Activated T-helper 17 cell treated with anti-CD3 and anti-CD28 coated beads, Interleukin-2, amount 50 U/mL, for 72 hours (primary cell): ENCODE measurements at regions not wholly inside any gene's neighbourhood (a gene's known extent, or its start where the extent isn't known, plus 50 kb on each side); places are given as distances from the start of the nearest gene placed in this dataset.
"Not testable (repeated sequence)": the region's sequence is repeated elsewhere in the genome, so short reads cannot be mapped to it uniquely, and the experiment has no call there.

Experiments
- ATAC-seq: fragments of 150-1000 bp; cut with Tn5 transposase; replicated peaks from 2 replicates; pipeline ENCODE4 v1.10.0; 2021; ENCODE audit warnings: mild to moderate bottlenecking, moderate library complexity
- H3K27ac Mint-ChIP-seq: one replicate; pipeline ENCODE4 v1.8.0; 2022; ENCODE audit warnings: mixed read lengths
- H3K27me3 Mint-ChIP-seq: one replicate; pipeline ENCODE4 v1.8.0; 2022; ENCODE audit warnings: mixed read lengths
- H3K36me3 Mint-ChIP-seq: one replicate; pipeline ENCODE4 v1.8.0; 2022; ENCODE audit warnings: low read depth, mild to moderate bottlenecking, mixed read lengths
- H3K4me1 Mint-ChIP-seq: one replicate; pipeline ENCODE4 v1.8.0; 2022; ENCODE audit warnings: mixed read lengths
- H3K4me3 Mint-ChIP-seq: one replicate; pipeline ENCODE4 v1.8.0; 2022; ENCODE audit warnings: mild to moderate bottlenecking, mixed read lengths
- H3K9me3 Mint-ChIP-seq: one replicate; pipeline ENCODE4 v1.8.0; 2022; ENCODE audit warnings: mixed read lengths

- Mint-ChIP-seq H3K4me3 (no peak overlapping the region), H3K27me3 (peaks cover 4% of the 10 kb centered on the region), H3K27ac (no peak overlapping the region), H3K36me3 (no peaks in the 10 kb centered on the region), H3K9me3 (no peaks in the 10 kb centered on the region), H3K4me1 (no peaks in the 10 kb centered on the region)
- no peak for ATAC-seq
These were observed 325.2 kb downstream of the PLPP3 start for GRCh38 chr1:56254130-56254529.

GRCh38 chr1:56250809-56251208, 328.6 kb downstream of the PLPP3 start:
- H3K36me3 Mint-ChIP-seq = no peaks in the 10 kb centered on the region
- H3K4me1 Mint-ChIP-seq = no peaks in the 10 kb centered on the region
- ATAC-seq = no peak
- H3K27me3 Mint-ChIP-seq = peaks cover 10% of the 10 kb centered on the region
- H3K27ac Mint-ChIP-seq = no peak overlapping the region
- no peak overlapping the region for H3K4me3 Mint-ChIP-seq
- H3K9me3 Mint-ChIP-seq = no peaks in the 10 kb centered on the region

- no peak for ATAC-seq
- Mint-ChIP-seq H3K4me3 (no peak overlapping the region), H3K9me3 (no peaks in the 10 kb centered on the region), H3K36me3 (no peaks in the 10 kb centered on the region), H3K4me1 (no peaks in the 10 kb centered on the region), H3K27me3 (peaks cover 6% of the 10 kb centered on the region), H3K27ac (no peak overlapping the region)
These were observed 330.1 kb downstream of the PLPP3 start for GRCh38 chr1:56249234-56249633.

- ATAC-seq = no peak
- no peaks in the 10 kb centered on the region for H3K9me3 Mint-ChIP-seq
- no peaks in the 10 kb centered on the region for H3K4me1 Mint-ChIP-seq
- H3K27me3 Mint-ChIP-seq = peaks cover 6% of the 10 kb centered on the region
- H3K27ac Mint-ChIP-seq = no peak overlapping the region
- H3K36me3 Mint-ChIP-seq = no peaks in the 10 kb centered on the region
- H3K4me3 Mint-ChIP-seq = no peak overlapping the region
These were observed 331.2 kb downstream of the PLPP3 start for GRCh38 chr1:56248138-56248537.

- not testable (repeated sequence) for H3K36me3 Mint-ChIP-seq, H3K27me3 Mint-ChIP-seq, H3K4me3 Mint-ChIP-seq, ATAC-seq, H3K4me1 Mint-ChIP-seq, H3K27ac Mint-ChIP-seq, H3K9me3 Mint-ChIP-seq
These were observed 332.6 kb downstream of the PLPP3 start for GRCh38 chr1:56246726-56247125.

- no peaks in the 10 kb centered on the region for H3K36me3 Mint-ChIP-seq
- peaks cover 13% of the 10 kb centered on the region for H3K9me3 Mint-ChIP-seq
These were observed 339.0 kb downstream of the PLPP3 start for GRCh38 chr1:56240400-56240799.

GRCh38 chr1:56237491-56238064, 341.8 kb downstream of the PLPP3 start:
- no peak for ATAC-seq
- Mint-ChIP-seq H3K36me3 (no peaks in the 10 kb centered on the region), H3K9me3 (peaks cover 14% of the 10 kb centered on the region), H3K27me3 (peaks cover 4% of the 10 kb centered on the region), H3K4me1 (no peaks in the 10 kb centered on the region), H3K27ac (no peak overlapping the region), H3K4me3 (no peak overlapping the region)

More at GRCh38 chr1:56240400-56240799, 339.0 kb downstream of the PLPP3 start:
- no peak for ATAC-seq
- Mint-ChIP-seq H3K4me1 (no peaks in the 10 kb centered on the region), H3K27me3 (peaks cover 2% of the 10 kb centered on the region), H3K27ac (no peak overlapping the region), H3K4me3 (no peak overlapping the region)

GRCh38 chr1:56236688-56237087, 342.7 kb downstream of the PLPP3 start:
- H3K4me3 Mint-ChIP-seq = no peak overlapping the region
- H3K36me3 Mint-ChIP-seq = no peaks in the 10 kb centered on the region
- H3K27me3 Mint-ChIP-seq = peaks cover 5% of the 10 kb centered on the region
- H3K27ac Mint-ChIP-seq = no peak overlapping the region
- ATAC-seq = no peak
- H3K9me3 Mint-ChIP-seq = peaks cover 16% of the 10 kb centered on the region
- H3K4me1 Mint-ChIP-seq = no peaks in the 10 kb centered on the region

GRCh38 chr1:56235909-56236510, 343.4 kb downstream of the PLPP3 start:
- no peaks in the 10 kb centered on the region for H3K36me3 Mint-ChIP-seq
- peaks cover 8% of the 10 kb centered on the region for H3K27me3 Mint-ChIP-seq
- no peak overlapping the region for H3K27ac Mint-ChIP-seq

GRCh38 chr1:56229186-56229585, 350.2 kb downstream of the PLPP3 start:
- ATAC-seq = no peak
- Mint-ChIP-seq H3K4me3 (no peak overlapping the region), H3K4me1 (no peaks in the 10 kb centered on the region), H3K36me3 (no peaks in the 10 kb centered on the region), H3K9me3 (peaks cover 5% of the 10 kb centered on the region), H3K27ac (no peak overlapping the region), H3K27me3 (peaks cover 8% of the 10 kb centered on the region)

More at GRCh38 chr1:56235909-56236510, 343.4 kb downstream of the PLPP3 start:
- ATAC-seq = no peak
- Mint-ChIP-seq H3K9me3 (peaks cover 15% of the 10 kb centered on the region), H3K4me1 (no peaks in the 10 kb centered on the region), H3K4me3 (no peak overlapping the region)

- no peaks in the 10 kb centered on the region for H3K36me3 Mint-ChIP-seq
- H3K4me3 Mint-ChIP-seq = no peak overlapping the region
- no peak overlapping the region for H3K27ac Mint-ChIP-seq
- H3K4me1 Mint-ChIP-seq = no peaks in the 10 kb centered on the region
- ATAC-seq = no peak
- peaks cover 8% of the 10 kb centered on the region for H3K27me3 Mint-ChIP-seq
- peaks cover 5% of the 10 kb centered on the region for H3K9me3 Mint-ChIP-seq
These were observed 351.5 kb downstream of the PLPP3 start for GRCh38 chr1:56227886-56228285.

- Mint-ChIP-seq H3K27ac (no peak overlapping the region), H3K36me3 (no peaks in the 10 kb centered on the region), H3K9me3 (peaks cover 5% of the 10 kb centered on the region), H3K4me3 (no peak overlapping the region), H3K27me3 (peaks cover 8% of the 10 kb centered on the region), H3K4me1 (no peaks in the 10 kb centered on the region)
- ATAC-seq = no peak
These were observed 352.0 kb downstream of the PLPP3 start for GRCh38 chr1:56227401-56227800.

- no peaks in the 10 kb centered on the region for H3K36me3 Mint-ChIP-seq
- no peak overlapping the region for H3K4me3 Mint-ChIP-seq
- H3K4me1 Mint-ChIP-seq = no peaks in the 10 kb centered on the region
- H3K27ac Mint-ChIP-seq = no peak overlapping the region
- H3K27me3 Mint-ChIP-seq = peaks cover 4% of the 10 kb centered on the region
- no peak for ATAC-seq
- H3K9me3 Mint-ChIP-seq = no peaks in the 10 kb centered on the region
These were observed 353.2 kb downstream of the PLPP3 start for GRCh38 chr1:56225964-56226815.

- Mint-ChIP-seq H3K9me3 (no peaks in the 10 kb centered on the region), H3K36me3 (no peaks in the 10 kb centered on the region), H3K4me3 (no peak overlapping the region), H3K27me3 (peaks cover 8% of the 10 kb centered on the region), H3K27ac (no peak overlapping the region), H3K4me1 (no peaks in the 10 kb centered on the region)
- no peak for ATAC-seq
These were observed 355.4 kb downstream of the PLPP3 start for GRCh38 chr1:56223968-56224367.
